Mesenchymal stem cell (in vitro differentiated cells and primary cell): ENCODE measurements at regions not wholly inside any gene's neighbourhood (a gene's known extent, or its start where the extent isn't known, plus 50 kb on each side); places are given as distances from the start of the nearest gene placed in this dataset.

Experiments
- DNase-seq: peaks from one replicate; pipeline ENCODE4 v3.0.0-alpha.2; 2013
- H2AFZ ChIP-seq: one replicate; pipeline ENCODE4 v1.6.1; 2013; ENCODE audit warnings: low read depth, mild to moderate bottlenecking, control low read depth, inconsistent platforms, low read length, moderate library complexity
- H2AK5ac ChIP-seq: 2 replicates; pipeline ENCODE4 v1.6.1; 2013; ENCODE audit warnings: low read length, moderate library complexity, mild to moderate bottlenecking, inconsistent platforms; ENCODE audit not compliant: severe bottlenecking
- H2BK120ac ChIP-seq: one replicate; pipeline ENCODE4 v1.6.1; 2013; ENCODE audit warnings: low read depth, mild to moderate bottlenecking, inconsistent platforms, low read length, moderate library complexity
- H2BK12ac ChIP-seq, 2 experiments: one replicate each; pipeline ENCODE4 v1.6.1; 2013; ENCODE audit warnings: inconsistent platforms in 2 of 2, low read length in 2 of 2, mild to moderate bottlenecking in 2 of 2, moderate library complexity in 2 of 2, control low read depth in 1 of 2
- H2BK15ac ChIP-seq: one replicate; pipeline ENCODE4 v1.6.1; 2013; ENCODE audit warnings: mild to moderate bottlenecking, low read depth, inconsistent platforms; ENCODE audit not compliant: poor library complexity, severe bottlenecking
- H2BK5ac ChIP-seq: 2 replicates; pipeline ENCODE4 v1.6.1; 2013; ENCODE audit warnings: low read depth, mild to moderate bottlenecking, low read length, control low read depth, inconsistent platforms; ENCODE audit not compliant: poor library complexity, severe bottlenecking
- H3K14ac ChIP-seq, 2 experiments: one replicate each; pipeline ENCODE4 v1.6.1; 2013; ENCODE audit warnings: inconsistent platforms in 2 of 2, low read length in 2 of 2, control low read depth in 1 of 2, mild to moderate bottlenecking in 1 of 2, moderate library complexity in 1 of 2
- H3K18ac ChIP-seq, 2 experiments: one replicate each; pipeline ENCODE4 v1.6.1; 2013; ENCODE audit warnings: inconsistent platforms in 2 of 2, low read length in 2 of 2, control low read depth in 1 of 2, low read depth in 1 of 2, mild to moderate bottlenecking in 1 of 2
- H3K23ac ChIP-seq, 2 experiments: one replicate each; pipeline ENCODE4 v1.6.1; 2013; ENCODE audit warnings: inconsistent platforms in 2 of 2, low read length in 2 of 2, mild to moderate bottlenecking in 2 of 2, moderate library complexity in 2 of 2, control low read depth in 1 of 2
- H3K27ac ChIP-seq: 2 replicates; pipeline ENCODE4 v1.5.1; 2013; ENCODE audit warnings: mild to moderate bottlenecking, moderate library complexity, low read length, control low read depth, inconsistent platforms; ENCODE audit not compliant: poor library complexity, severe bottlenecking
- H3K27me3 ChIP-seq, 2 experiments: 2 replicates each; pipeline versions ENCODE4 v1.6.1 to v1.7.0; 2013; ENCODE audit warnings: low read length in 2 of 2, mild to moderate bottlenecking in 2 of 2, moderate library complexity in 2 of 2, control low read depth in 1 of 2, inconsistent platforms in 1 of 2; ENCODE audit not compliant: control insufficient read depth in 1 of 2, insufficient read depth in 1 of 2
- H3K36me3 ChIP-seq, 2 experiments: 2 replicates each; pipeline versions ENCODE4 v1.6.1 to v1.7.0; 2013; ENCODE audit warnings: low read length in 2 of 2, control low read depth in 1 of 2, inconsistent platforms in 1 of 2, low read depth in 1 of 2, mild to moderate bottlenecking in 1 of 2; ENCODE audit not compliant: insufficient read depth in 2 of 2, control insufficient read depth in 1 of 2
- H3K4ac ChIP-seq, 2 experiments: one replicate each; pipeline ENCODE4 v1.6.1; 2013; ENCODE audit warnings: inconsistent platforms in 2 of 2, low read length in 2 of 2, mild to moderate bottlenecking in 2 of 2, moderate library complexity in 2 of 2, control low read depth in 1 of 2, low read depth in 1 of 2
- H3K4me1 ChIP-seq: 2 replicates; pipeline ENCODE4 v1.6.1; 2013; ENCODE audit warnings: low read depth, low read length, control low read depth; ENCODE audit not compliant: control insufficient read depth, insufficient read depth
- H3K4me2 ChIP-seq: 2 replicates; pipeline ENCODE4 v1.6.1; 2013; ENCODE audit warnings: low read length, mild to moderate bottlenecking, inconsistent platforms; ENCODE audit not compliant: poor library complexity, severe bottlenecking
- H3K4me3 ChIP-seq, 2 experiments: 2 replicates each; pipeline versions ENCODE4 v1.5.1 to v1.7.0; 2013; ENCODE audit warnings: low read length in 2 of 2, mild to moderate bottlenecking in 2 of 2, control low read depth in 1 of 2, low read depth in 1 of 2; ENCODE audit not compliant: insufficient read depth in 1 of 2
- H3K79me1 ChIP-seq: replicated peaks from 2 replicates; pipeline ENCODE4 v1.6.1; 2013; ENCODE audit warnings: mild to moderate bottlenecking, control low read depth, low read length, inconsistent platforms; ENCODE audit not compliant: poor library complexity, severe bottlenecking
- H3K9ac ChIP-seq: 2 replicates; pipeline ENCODE4 v1.7.0; 2013; ENCODE audit warnings: mild to moderate bottlenecking, low read length, moderate library complexity
- H3K9me3 ChIP-seq: 2 replicates; pipeline ENCODE4 v1.7.0; 2013; ENCODE audit warnings: mild to moderate bottlenecking, low read length; ENCODE audit not compliant: control insufficient read depth
- H4K8ac ChIP-seq: one replicate; pipeline ENCODE4 v1.6.1; 2013; ENCODE audit warnings: inconsistent platforms, mild to moderate bottlenecking, low read length, moderate library complexity
- H4K91ac ChIP-seq: one replicate; pipeline ENCODE4 v1.6.1; 2013; ENCODE audit warnings: mild to moderate bottlenecking, low read length, inconsistent platforms
- WGBS: methylation state at CpG from one replicate; pipeline ENCODE4 v1.1.7; 2013; ENCODE audit warnings: mixed read lengths; 5-methylcytosine and 5-hydroxymethylcytosine counted together

- H2BK15ac ChIP-seq: no peak overlapping the region
- no peak overlapping the region for H3K18ac ChIP-seq
- no peaks in the 10 kb centered on the region for H3K27me3 ChIP-seq
- no peak overlapping the region for H2BK5ac ChIP-seq
- WGBS: 55% methylated on average over 2 of the region's 2 CpGs
- H2BK120ac ChIP-seq: no peak overlapping the region
- no peak overlapping the region for H3K27ac ChIP-seq
- no peak overlapping the region for H3K23ac ChIP-seq
- H4K8ac ChIP-seq: no peak overlapping the region
- no peak overlapping the region for H4K91ac ChIP-seq
- H2AFZ ChIP-seq: no peak overlapping the region
- no peak overlapping the region for H2AK5ac ChIP-seq
- no peaks in the 10 kb centered on the region for H3K36me3 ChIP-seq
- peaks cover 2% of the 10 kb centered on the region for H3K4me1 ChIP-seq
- DNase-seq: no peak
- H3K9ac ChIP-seq: no peak overlapping the region
- no peak overlapping the region for H2BK12ac ChIP-seq
- no peak overlapping the region for H3K14ac ChIP-seq
- H3K4me2 ChIP-seq: no peak overlapping the region
- H3K9me3 ChIP-seq: peaks cover 9% of the 10 kb centered on the region
- no peaks in the 10 kb centered on the region for H3K79me1 ChIP-seq
- H3K4ac ChIP-seq: no peak overlapping the region
- H3K4me3 ChIP-seq: no peak overlapping the region
These were observed 165.1 kb upstream of the PCSK2 start for GRCh38 chr20:17061715-17062114.

GRCh38 chr20:17062712-17063111 is 164.1 kb upstream of the PCSK2 start:
- Histone ChIP-seq H3K27ac (no peak overlapping the region), H2BK15ac (no peak overlapping the region), H4K91ac (no peak overlapping the region), H3K27me3 (no peaks in the 10 kb centered on the region), H3K4me1 (peaks cover 2% of the 10 kb centered on the region), H3K23ac (no peak overlapping the region), H3K14ac (no peak overlapping the region), H3K36me3 (no peaks in the 10 kb centered on the region), H2BK12ac (no peak overlapping the region), H3K9ac (no peak overlapping the region), H2AK5ac (no peak overlapping the region), H3K9me3 (peaks cover under 1% of the 10 kb centered on the region), H3K4me3 (no peak overlapping the region), H2BK5ac (no peak overlapping the region), H4K8ac (no peak overlapping the region), H3K79me1 (no peaks in the 10 kb centered on the region), H2AFZ (no peak overlapping the region), H3K4me2 (no peak overlapping the region), H2BK120ac (no peak overlapping the region), H3K4ac (no peak overlapping the region), H3K18ac (no peak overlapping the region)
- WGBS: 86% methylated on average over 1 of the region's 1 CpG
- no peak for DNase-seq

GRCh38 chr20:17066902-17067301 is 159.9 kb upstream of the PCSK2 start:
- no peak overlapping the region for H3K27ac ChIP-seq
- no peak for DNase-seq
- H2BK15ac ChIP-seq: no peak overlapping the region
- 50% methylated on average over 3 of the region's 3 CpGs for WGBS
- no peak overlapping the region for H2AFZ ChIP-seq
- no peaks in the 10 kb centered on the region for H3K9me3 ChIP-seq
- no peak overlapping the region for H2BK12ac ChIP-seq
- H3K23ac ChIP-seq: no peak overlapping the region
- H3K79me1 ChIP-seq: no peaks in the 10 kb centered on the region
- no peak overlapping the region for H3K4me2 ChIP-seq
- H4K8ac ChIP-seq: no peak overlapping the region
- H4K91ac ChIP-seq: no peak overlapping the region
- no peak overlapping the region for H2BK120ac ChIP-seq
- H3K18ac ChIP-seq: no peak overlapping the region
- H2AK5ac ChIP-seq: no peak overlapping the region
- H3K4ac ChIP-seq: no peak overlapping the region
- no peaks in the 10 kb centered on the region for H3K36me3 ChIP-seq
- no peak overlapping the region for H3K14ac ChIP-seq
- H3K4me1 ChIP-seq: no peaks in the 10 kb centered on the region
- H3K4me3 ChIP-seq: no peak overlapping the region
- H3K27me3 ChIP-seq: no peaks in the 10 kb centered on the region
- no peak overlapping the region for H3K9ac ChIP-seq
- no peak overlapping the region for H2BK5ac ChIP-seq

- H3K4me2 ChIP-seq: no peak overlapping the region
- H2BK15ac ChIP-seq: no peak overlapping the region
- H3K4ac ChIP-seq: no peak overlapping the region
- H3K27ac ChIP-seq: no peak overlapping the region
- no peak overlapping the region for H3K23ac ChIP-seq
- H3K18ac ChIP-seq: no peak overlapping the region
- H2AK5ac ChIP-seq: no peak overlapping the region
- no peak overlapping the region for H2BK120ac ChIP-seq
- no peak overlapping the region for H2BK12ac ChIP-seq
- peaks cover 4% of the 10 kb centered on the region for H3K9me3 ChIP-seq
- no peak overlapping the region for H3K4me3 ChIP-seq
- H4K8ac ChIP-seq: no peak overlapping the region
- H3K27me3 ChIP-seq: no peaks in the 10 kb centered on the region
- H3K4me1 ChIP-seq: no peaks in the 10 kb centered on the region
- no peak overlapping the region for H2AFZ ChIP-seq
- no peak for DNase-seq
- no peaks in the 10 kb centered on the region for H3K79me1 ChIP-seq
- 80% methylated on average over 4 of the region's 4 CpGs for WGBS
- no peak overlapping the region for H3K14ac ChIP-seq
- no peaks in the 10 kb centered on the region for H3K36me3 ChIP-seq
- no peak overlapping the region for H3K9ac ChIP-seq
- no peak overlapping the region for H4K91ac ChIP-seq
- H2BK5ac ChIP-seq: no peak overlapping the region
These were observed 158.6 kb upstream of the PCSK2 start for GRCh38 chr20:17068084-17068711.
